GM19468 (cell line): ENCODE measurements at regions not wholly inside any gene's neighbourhood (a gene's known extent, or its start where the extent isn't known, plus 50 kb on each side); places are given as distances from the start of the nearest gene placed in this dataset.

Experiments used
- ATAC-seq: cut with Tn5 transposase; IDR thresholded peaks from one replicate; pipeline ENCODE4 v1.9.1; 2021; ENCODE audit warnings: mild to moderate bottlenecking, moderate library complexity, moderate number of reproducible peaks; ENCODE audit not compliant: unreplicated experiment; ENCODE audit errors: extremely low read depth

- no peak for ATAC-seq
Observed at GRCh38 chr6:15854826-15855710, 192.2 kb upstream of the DTNBP1 start.

- no peak for ATAC-seq
Observed at GRCh38 chr6:15854378-15854777, 191.6 kb upstream of the DTNBP1 start.

GRCh38 chr6:15853259-15853658 lies 190.4 kb upstream of the DTNBP1 start:
- no peak for ATAC-seq

GRCh38 chr6:15852289-15852688 lies 189.5 kb upstream of the DTNBP1 start:
- ATAC-seq = no peak

- no peak for ATAC-seq
Observed at GRCh38 chr6:15849395-15849794, 186.6 kb upstream of the DTNBP1 start.

GRCh38 chr6:15845492-15845891 lies 182.7 kb upstream of the DTNBP1 start:
- no peak for ATAC-seq

- no peak for ATAC-seq
Observed at GRCh38 chr6:15843764-15844163, 180.9 kb upstream of the DTNBP1 start.

GRCh38 chr6:15843226-15843625 lies 180.4 kb upstream of the DTNBP1 start:
- ATAC-seq = no peak

- ATAC-seq = no peak
Observed at GRCh38 chr6:15842727-15843117, 179.9 kb upstream of the DTNBP1 start.

GRCh38 chr6:15841937-15842726 lies 179.3 kb upstream of the DTNBP1 start:
- no peak for ATAC-seq

- no peak for ATAC-seq
Observed at GRCh38 chr6:15839969-15840541, 177.2 kb upstream of the DTNBP1 start.

- no peak for ATAC-seq
Observed at GRCh38 chr6:15837205-15837604, 174.4 kb upstream of the DTNBP1 start.

- no peak for ATAC-seq
Observed at GRCh38 chr6:15832841-15833240, 170.0 kb upstream of the DTNBP1 start.

- no peak for ATAC-seq
Observed at GRCh38 chr6:15829156-15829555, 166.3 kb upstream of the DTNBP1 start.

GRCh38 chr6:15827496-15828255 lies 164.8 kb upstream of the DTNBP1 start:
- no peak for ATAC-seq

- ATAC-seq = no peak
Observed at GRCh38 chr6:15826814-15827318, 164.0 kb upstream of the DTNBP1 start.

- no peak for ATAC-seq
Observed at GRCh38 chr6:15825332-15825930, 162.6 kb upstream of the DTNBP1 start.

GRCh38 chr6:15824811-15825210 lies 162.0 kb upstream of the DTNBP1 start:
- ATAC-seq = no peak

GRCh38 chr6:15823838-15824414 lies 161.1 kb upstream of the DTNBP1 start:
- ATAC-seq = no peak
